ENCODE measurements at regions not wholly inside any gene's neighbourhood (a gene's known extent, or its start where the extent isn't known, plus 50 kb on each side); places are given as distances from the start of the nearest gene placed in this dataset.
"Not testable (repeated sequence)": the region's sequence is repeated elsewhere in the genome, so short reads cannot be mapped to it uniquely, and the experiment has no call there.

DNA sequence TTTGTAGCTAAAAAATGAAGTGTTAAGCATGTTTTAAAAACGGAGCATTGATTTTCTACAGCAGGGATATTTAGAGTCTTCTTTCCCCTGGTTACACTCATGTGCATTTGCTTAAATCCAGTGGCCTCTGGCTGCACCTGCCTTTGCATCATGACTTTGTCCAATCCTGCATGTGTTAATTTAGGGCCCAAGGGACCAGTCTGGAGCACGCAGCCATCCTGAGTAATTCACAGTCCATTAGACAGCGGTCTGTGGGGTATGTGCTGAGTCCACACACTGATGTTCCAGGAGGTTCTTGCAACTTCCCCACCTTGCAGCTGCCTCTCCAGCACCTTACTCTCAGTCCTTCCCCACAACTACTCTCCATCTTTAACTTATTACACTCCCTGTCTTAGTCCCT lies 60.7 kb upstream of the DPP6 start:
- not testable (repeated sequence) for H3K27me3 ChIP-seq (ENCODE audit: low read depth, low read length); H3K9me3 ChIP-seq (ENCODE audit: control insufficient read depth in 1 of 2, low read length in 2 of 2); H3K4me1 ChIP-seq (ENCODE audit: control insufficient read depth in 1 of 2, insufficient read depth in 2 of 2, low read length in 2 of 2); H3K27ac ChIP-seq (ENCODE audit: low read length); H3K36me3 ChIP-seq (ENCODE audit: control insufficient read depth in 1 of 2, insufficient read depth in 2 of 2, low read length in 2 of 2); H3K4me3 ChIP-seq (ENCODE audit: low read depth in 1 of 2, low read length in 2 of 2)

DNA sequence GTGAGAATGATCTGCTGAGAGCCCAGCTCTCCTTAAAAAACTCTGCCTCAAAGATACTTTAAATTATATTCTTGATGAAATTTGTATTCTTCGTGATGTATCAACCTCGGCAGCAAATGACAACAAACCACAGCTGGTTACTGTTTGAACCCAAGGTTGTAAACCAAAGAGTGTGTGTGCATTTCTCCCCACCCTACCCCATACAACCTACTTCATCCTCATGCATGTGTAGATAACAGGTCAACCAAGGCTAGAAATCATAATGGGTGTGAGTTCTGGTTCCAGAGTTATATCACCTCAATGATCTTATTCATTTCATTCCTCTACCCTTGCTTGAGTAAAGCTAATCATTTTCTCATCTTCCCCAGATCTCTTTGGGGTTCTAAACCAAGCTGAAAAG lies 58.8 kb upstream of the DPP6 start:
- H3K4me1 ChIP-seq (ENCODE audit: control insufficient read depth in 1 of 2, insufficient read depth in 2 of 2, low read length in 2 of 2); H3K36me3 ChIP-seq (ENCODE audit: control insufficient read depth in 1 of 2, insufficient read depth in 2 of 2, low read length in 2 of 2); H3K9me3 ChIP-seq (ENCODE audit: control insufficient read depth in 1 of 2, low read length in 2 of 2); H3K4me3 ChIP-seq (ENCODE audit: low read depth in 1 of 2, low read length in 2 of 2); H3K27ac ChIP-seq (ENCODE audit: low read length); H3K27me3 ChIP-seq (ENCODE audit: low read depth, low read length): not testable (repeated sequence)

DNA sequence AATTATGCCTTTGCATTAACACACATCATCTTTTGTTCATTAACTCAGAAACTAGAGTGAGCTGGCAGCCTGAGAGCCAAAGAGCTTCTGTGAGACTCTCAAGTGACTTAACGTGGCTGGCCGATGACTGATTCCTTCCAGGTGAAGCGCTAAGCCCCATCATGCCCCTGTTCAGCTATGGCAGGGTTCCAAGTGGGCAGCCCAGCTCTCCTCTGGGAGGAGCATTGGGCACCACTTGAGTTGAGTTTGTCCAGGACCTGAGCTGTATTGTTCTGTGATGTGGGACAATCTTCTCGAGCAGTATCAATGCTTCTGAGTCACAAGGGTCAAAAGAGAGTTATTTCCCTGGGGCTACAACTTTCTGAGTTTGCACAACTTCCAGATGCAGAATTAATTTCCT lies 53.3 kb upstream of the DPP6 start:
- H3K27me3 ChIP-seq (ENCODE audit: low read depth, low read length); H3K27ac ChIP-seq (ENCODE audit: low read length); H3K9me3 ChIP-seq (ENCODE audit: control insufficient read depth in 1 of 2, low read length in 2 of 2); H3K36me3 ChIP-seq (ENCODE audit: control insufficient read depth in 1 of 2, insufficient read depth in 2 of 2, low read length in 2 of 2); H3K4me3 ChIP-seq (ENCODE audit: low read depth in 1 of 2, low read length in 2 of 2); H3K4me1 ChIP-seq (ENCODE audit: control insufficient read depth in 1 of 2, insufficient read depth in 2 of 2, low read length in 2 of 2): not testable (repeated sequence)

Measured in muscle layer of duodenum (tissue), 2 donors.